ENCODE measurements at regions not wholly inside any gene's neighbourhood (a gene's known extent, or its start where the extent isn't known, plus 50 kb on each side); places are given as distances from the start of the nearest gene placed in this dataset.

DNA sequence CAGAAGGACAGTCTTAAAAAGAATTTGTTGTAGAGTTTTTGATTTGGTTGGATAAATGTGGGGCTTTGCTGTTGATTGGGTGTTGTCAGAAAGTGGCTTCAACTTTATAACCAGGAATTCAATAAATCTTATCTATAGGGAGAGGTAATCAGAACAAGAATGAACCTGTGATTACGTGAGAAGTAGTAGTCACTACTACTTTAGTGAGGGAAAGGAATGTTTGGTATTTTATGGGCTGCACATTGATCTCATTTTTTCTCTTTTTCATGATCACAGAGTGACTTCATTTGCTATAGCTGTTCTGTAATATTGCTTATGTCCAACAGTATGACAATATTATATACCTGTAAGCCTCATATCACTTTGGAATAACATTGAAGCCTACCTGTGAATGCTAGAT lies 485.2 kb upstream of the BCHE start:
- CTCF ChIA-PET = no interaction called here
- POLR2A ChIA-PET = no interaction called here
- TF ChIP-seq SMC3 (IDR thresholded peaks at IDR 0.05) (no peak), JUN (IDR thresholded peaks at IDR 0.05) (no peak), HDAC2 (IDR thresholded peaks at IDR 0.05) (no peak), NPAS2 (CRISPR knock-in tag; IDR thresholded peaks at IDR 0.05; ENCODE audit: borderline replicate concordance) (no peak), POLR2AphosphoS2 (conservative IDR thresholded peaks at IDR 0.05; ENCODE audit: low read length) (no peak), NR3C1 (IDR thresholded peaks at IDR 0.05) (no peak)
- DNase-seq (ENCODE audit: low read depth in 1 of 2, low spot score in 1 of 2) (no peak), ATAC-seq (no peak), FAIRE-seq (no peak)
- 32% methylated on average over 1 of the region's 1 CpG for WGBS (ENCODE audit: missing lambda C conversion rate)
- no peak overlapping the region for H3K27ac ChIP-seq
- no peak overlapping the region for H3K4me3 ChIP-seq
- H3K9me3 ChIP-seq = no peaks in the 10 kb centered on the region
- no peaks in the 10 kb centered on the region for H3K4me1 ChIP-seq
- H3K4me2 ChIP-seq = no peak overlapping the region

DNA sequence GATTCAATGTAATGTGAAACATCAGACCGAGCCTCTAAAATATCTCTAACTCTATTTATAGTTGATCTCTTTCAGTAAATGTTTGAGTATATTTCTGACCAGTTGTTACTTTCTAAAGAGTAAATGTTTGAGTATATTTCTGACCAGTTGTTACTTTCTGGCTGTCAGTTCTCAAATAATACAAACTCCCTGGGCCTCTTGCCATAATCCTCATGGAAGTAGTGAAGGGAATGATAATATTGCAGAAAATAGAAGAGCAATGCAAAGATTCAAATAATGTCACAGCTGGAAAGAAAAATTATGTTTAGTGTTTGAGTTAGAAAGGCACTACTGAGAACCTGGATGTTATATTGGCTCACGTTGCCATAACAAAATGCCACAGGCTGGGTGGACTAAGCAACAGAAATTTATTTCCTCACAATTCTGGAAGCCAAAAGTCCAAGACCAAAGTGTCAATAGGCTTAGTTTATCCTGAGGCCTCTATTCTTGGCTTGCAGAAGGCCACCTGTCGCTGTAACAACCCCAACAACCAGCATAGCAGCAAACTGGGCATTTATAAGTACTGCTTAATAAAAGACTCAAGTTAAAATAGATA lies 470.6 kb upstream of the BCHE start:
- ChIA-PET POLR2A (no interaction called here), CTCF (no interaction called here)
- no peak overlapping the region for H3K4me3 ChIP-seq
- H3K27ac ChIP-seq = no peak overlapping the region
- FAIRE-seq (no peak), ATAC-seq (no peak), DNase-seq (ENCODE audit: low read depth in 1 of 2, low spot score in 1 of 2) (no peak)
- H3K9me3 ChIP-seq = no peaks in the 10 kb centered on the region
- TF ChIP-seq PHF8 (IDR thresholded peaks at IDR 0.05; ENCODE audit: borderline replicate concordance, low read depth) = no peak
- TF ChIP-seq, protein P1, sequence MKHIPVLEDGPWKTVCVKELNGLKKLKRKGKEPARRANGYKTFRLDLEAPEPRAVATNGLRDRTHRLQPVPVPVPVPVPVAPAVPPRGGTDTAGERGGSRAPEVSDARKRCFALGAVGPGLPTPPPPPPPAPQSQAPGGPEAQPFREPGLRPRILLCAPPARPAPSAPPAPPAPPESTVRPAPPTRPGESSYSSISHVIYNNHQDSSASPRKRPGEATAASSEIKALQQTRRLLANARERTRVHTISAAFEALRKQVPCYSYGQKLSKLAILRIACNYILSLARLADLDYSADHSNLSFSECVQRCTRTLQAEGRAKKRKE (CRISPR knock-in tag; IDR thresholded peaks at IDR 0.05; ENCODE audit: low read depth) = no peak
- TF ChIP-seq, protein P2, sequence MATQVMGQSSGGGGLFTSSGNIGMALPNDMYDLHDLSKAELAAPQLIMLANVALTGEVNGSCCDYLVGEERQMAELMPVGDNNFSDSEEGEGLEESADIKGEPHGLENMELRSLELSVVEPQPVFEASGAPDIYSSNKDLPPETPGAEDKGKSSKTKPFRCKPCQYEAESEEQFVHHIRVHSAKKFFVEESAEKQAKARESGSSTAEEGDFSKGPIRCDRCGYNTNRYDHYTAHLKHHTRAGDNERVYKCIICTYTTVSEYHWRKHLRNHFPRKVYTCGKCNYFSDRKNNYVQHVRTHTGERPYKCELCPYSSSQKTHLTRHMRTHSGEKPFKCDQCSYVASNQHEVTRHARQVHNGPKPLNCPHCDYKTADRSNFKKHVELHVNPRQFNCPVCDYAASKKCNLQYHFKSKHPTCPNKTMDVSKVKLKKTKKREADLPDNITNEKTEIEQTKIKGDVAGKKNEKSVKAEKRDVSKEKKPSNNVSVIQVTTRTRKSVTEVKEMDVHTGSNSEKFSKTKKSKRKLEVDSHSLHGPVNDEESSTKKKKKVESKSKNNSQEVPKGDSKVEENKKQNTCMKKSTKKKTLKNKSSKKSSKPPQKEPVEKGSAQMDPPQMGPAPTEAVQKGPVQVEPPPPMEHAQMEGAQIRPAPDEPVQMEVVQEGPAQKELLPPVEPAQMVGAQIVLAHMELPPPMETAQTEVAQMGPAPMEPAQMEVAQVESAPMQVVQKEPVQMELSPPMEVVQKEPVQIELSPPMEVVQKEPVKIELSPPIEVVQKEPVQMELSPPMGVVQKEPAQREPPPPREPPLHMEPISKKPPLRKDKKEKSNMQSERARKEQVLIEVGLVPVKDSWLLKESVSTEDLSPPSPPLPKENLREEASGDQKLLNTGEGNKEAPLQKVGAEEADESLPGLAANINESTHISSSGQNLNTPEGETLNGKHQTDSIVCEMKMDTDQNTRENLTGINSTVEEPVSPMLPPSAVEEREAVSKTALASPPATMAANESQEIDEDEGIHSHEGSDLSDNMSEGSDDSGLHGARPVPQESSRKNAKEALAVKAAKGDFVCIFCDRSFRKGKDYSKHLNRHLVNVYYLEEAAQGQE (IDR thresholded peaks at IDR 0.05) = no peak
- TF ChIP-seq, protein P3, sequence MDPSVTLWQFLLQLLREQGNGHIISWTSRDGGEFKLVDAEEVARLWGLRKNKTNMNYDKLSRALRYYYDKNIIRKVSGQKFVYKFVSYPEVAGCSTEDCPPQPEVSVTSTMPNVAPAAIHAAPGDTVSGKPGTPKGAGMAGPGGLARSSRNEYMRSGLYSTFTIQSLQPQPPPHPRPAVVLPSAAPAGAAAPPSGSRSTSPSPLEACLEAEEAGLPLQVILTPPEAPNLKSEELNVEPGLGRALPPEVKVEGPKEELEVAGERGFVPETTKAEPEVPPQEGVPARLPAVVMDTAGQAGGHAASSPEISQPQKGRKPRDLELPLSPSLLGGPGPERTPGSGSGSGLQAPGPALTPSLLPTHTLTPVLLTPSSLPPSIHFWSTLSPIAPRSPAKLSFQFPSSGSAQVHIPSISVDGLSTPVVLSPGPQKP (IDR thresholded peaks at IDR 0.05; ENCODE audit: low read depth, low read length) = no peak
- TF ChIP-seq EHF (CRISPR knock-in tag; IDR thresholded peaks at IDR 0.05) = no peak
- TF ChIP-seq ESRRA (IDR thresholded peaks at IDR 0.05; ENCODE audit: borderline replicate concordance, low read length) = no peak
- TF ChIP-seq HEYL (CRISPR knock-in tag; IDR thresholded peaks at IDR 0.05) = no peak
- no peak for TF ChIP-seq JUNB (IDR thresholded peaks at IDR 0.05)
- TF ChIP-seq MYC (IDR thresholded peaks at IDR 0.05; ENCODE audit: borderline replicate concordance, low read length) = no peak
- TF ChIP-seq KDM5A (IDR thresholded peaks at IDR 0.05) = no peak
- TF ChIP-seq JUN (IDR thresholded peaks at IDR 0.05) = no peak
- TF ChIP-seq POLR2A (IDR thresholded peaks at IDR 0.05; ENCODE audit: low read length) = no peak
- no peak for TF ChIP-seq CEBPB (IDR thresholded peaks at IDR 0.05)
- TF ChIP-seq CBX2 (IDR thresholded peaks at IDR 0.05; ENCODE audit: borderline replicate concordance, low read depth) = no peak
- TF ChIP-seq MAZ (IDR thresholded peaks at IDR 0.05; ENCODE audit: borderline replicate concordance, low read depth, low read length) = no peak
- no peak for TF ChIP-seq GATA3 (IDR thresholded peaks at IDR 0.05; ENCODE audit: borderline replicate concordance)
- WGBS (ENCODE audit: missing lambda C conversion rate) = 37% methylated on average over 3 of the region's 3 CpGs
- H3K4me1 ChIP-seq = no peaks in the 10 kb centered on the region
- H3K4me2 ChIP-seq = no peak overlapping the region
